Left lung (tissue), 4 donors: ENCODE measurements at regions not wholly inside any gene's neighbourhood (a gene's known extent, or its start where the extent isn't known, plus 50 kb on each side); places are given as distances from the start of the nearest gene placed in this dataset.

Source experiments
- ATAC-seq: fragments of 200-7000 bp; cut with Tn5 transposase; one replicate; pipeline ENCODE4 v1.9.1; 2020; ENCODE audit warnings: moderate library complexity
- DNase-seq, 4 donors: peaks; one replicate each; pipeline ENCODE4 v3.0.0-alpha.2; 2013 to 2020
- H3K27ac ChIP-seq, 2 donors: fragments of 200-600 bp; sonication (generic) in 1 of 2; one replicate each; pipeline versions ENCODE4 v1.5.0 to v1.8.0; 2020 to 2021
- H3K27me3 ChIP-seq, 2 donors: fragments of 200-600 bp; sonication (generic) in 1 of 2; one replicate each; pipeline versions ENCODE4 v1.5.0 to v1.8.0; 2020 to 2021
- H3K36me3 ChIP-seq, 2 donors: fragments of 200-600 bp; sonication (generic) in 1 of 2; one replicate each; pipeline versions ENCODE4 v1.5.0 to v1.8.0; 2020 to 2021
- H3K4me1 ChIP-seq, 2 donors: fragments of 200-600 bp; one replicate each; pipeline ENCODE4 v1.8.0; 2021
- H3K4me3 ChIP-seq, 2 donors: fragments of 200-600 bp; sonication (generic) in 1 of 2; one replicate each; pipeline versions ENCODE4 v1.5.0 to v1.8.0; 2020 to 2021; ENCODE audit warnings: mild to moderate bottlenecking in 1 of 2
- H3K9me3 ChIP-seq, 2 donors: fragments of 200-600 bp; sonication (generic) in 1 of 2; one replicate each; pipeline versions ENCODE4 v1.5.0 to v1.8.0; 2020 to 2021
- intact Hi-C, 2 donors: fragments of 100-400 bp; cut with DNase I; formaldehyde crosslinking; loops; one replicate each; pipeline versions ENCODE4 v1.11.2 to v1.14.2; 2022
- TF ChIP-seq, protein P1 (sequence below), 2 donors: fragments of 200-600 bp; sonication (generic) in 1 of 2; IDR thresholded peaks; one replicate each; pipeline versions ENCODE4 v1.5.0 to v1.8.0; 2021; ENCODE audit warnings: antibody characterized with exemption in 2 of 2
- donor health status: DM: no; HTN: yes; CAD: no.
- donor health status: DM: no; HTN: no; CAD: no.

DNA sequence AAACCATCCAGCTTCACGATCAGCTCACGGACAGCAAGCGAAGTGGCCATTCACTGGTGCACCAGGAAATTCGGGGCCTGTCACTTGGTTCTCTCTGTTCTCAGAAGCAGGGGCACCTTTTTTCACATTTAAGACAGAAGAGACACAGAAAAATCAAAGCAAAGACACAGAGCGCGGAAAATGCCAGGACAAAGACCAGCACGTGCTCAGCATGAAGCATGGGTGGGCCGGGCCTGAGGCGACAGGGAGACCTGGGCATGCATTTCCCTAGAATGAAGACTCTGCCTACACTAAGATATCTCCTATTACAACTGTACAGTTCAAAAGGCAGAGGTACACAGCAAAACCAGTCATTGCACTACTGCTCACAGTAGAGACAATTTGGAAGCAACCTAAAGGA is 117.4 kb upstream of the ID2 start:
- TF ChIP-seq, protein P1, sequence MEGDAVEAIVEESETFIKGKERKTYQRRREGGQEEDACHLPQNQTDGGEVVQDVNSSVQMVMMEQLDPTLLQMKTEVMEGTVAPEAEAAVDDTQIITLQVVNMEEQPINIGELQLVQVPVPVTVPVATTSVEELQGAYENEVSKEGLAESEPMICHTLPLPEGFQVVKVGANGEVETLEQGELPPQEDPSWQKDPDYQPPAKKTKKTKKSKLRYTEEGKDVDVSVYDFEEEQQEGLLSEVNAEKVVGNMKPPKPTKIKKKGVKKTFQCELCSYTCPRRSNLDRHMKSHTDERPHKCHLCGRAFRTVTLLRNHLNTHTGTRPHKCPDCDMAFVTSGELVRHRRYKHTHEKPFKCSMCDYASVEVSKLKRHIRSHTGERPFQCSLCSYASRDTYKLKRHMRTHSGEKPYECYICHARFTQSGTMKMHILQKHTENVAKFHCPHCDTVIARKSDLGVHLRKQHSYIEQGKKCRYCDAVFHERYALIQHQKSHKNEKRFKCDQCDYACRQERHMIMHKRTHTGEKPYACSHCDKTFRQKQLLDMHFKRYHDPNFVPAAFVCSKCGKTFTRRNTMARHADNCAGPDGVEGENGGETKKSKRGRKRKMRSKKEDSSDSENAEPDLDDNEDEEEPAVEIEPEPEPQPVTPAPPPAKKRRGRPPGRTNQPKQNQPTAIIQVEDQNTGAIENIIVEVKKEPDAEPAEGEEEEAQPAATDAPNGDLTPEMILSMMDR (IDR thresholded peaks at IDR 0.05) = no peak
- Histone ChIP-seq H3K4me1 (no peaks in the 10 kb centered on the region), H3K4me3 (no peak overlapping the region), H3K27ac (no peak overlapping the region), H3K9me3 (peaks cover 0 to 14% of the 10 kb centered on the region in 2 donors), H3K36me3 (no peaks in the 10 kb centered on the region), H3K27me3 (no peaks in the 10 kb centered on the region)
- ATAC-seq (no peak), DNase-seq (peak in 1 of 4 donors; percentile 52)
- intact Hi-C loops = no loop called here

DNA sequence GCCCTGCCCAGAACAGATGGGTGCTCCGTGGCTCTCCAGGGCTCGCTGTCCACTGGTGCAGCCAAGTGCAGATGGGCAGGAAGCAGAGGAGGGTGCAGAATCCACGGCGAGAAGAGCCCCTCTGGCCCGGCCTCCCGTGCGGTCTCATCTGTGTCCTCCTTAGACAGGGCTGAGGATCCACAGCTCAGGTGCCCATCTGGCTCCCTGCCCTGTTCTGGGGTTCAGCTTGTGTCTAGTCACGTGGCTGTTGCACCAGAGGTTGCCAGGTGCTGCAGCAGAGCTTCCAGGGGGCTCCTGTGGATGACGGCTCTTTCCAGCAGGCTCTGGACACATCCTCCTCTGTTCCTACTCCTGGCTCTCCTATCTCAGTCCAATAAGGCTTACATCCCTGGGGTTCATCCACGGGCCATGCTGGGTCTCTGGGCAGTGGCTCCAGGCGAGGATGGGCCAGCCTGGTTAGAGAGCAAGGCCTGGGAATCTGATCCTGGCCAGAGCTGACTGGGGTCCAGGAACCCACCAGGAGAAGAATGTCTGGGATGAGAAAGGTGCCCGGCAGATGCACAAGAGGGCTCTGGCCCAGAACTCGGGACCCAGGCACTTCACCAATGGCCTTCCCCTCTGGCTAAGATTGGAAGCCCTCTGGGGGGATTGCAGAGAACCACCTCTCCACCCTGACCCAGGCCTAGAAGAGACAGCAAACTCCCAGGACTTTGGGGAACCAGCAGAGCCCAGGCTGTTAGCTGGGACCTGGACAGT is 116.3 kb upstream of the ID2 start:
- Histone ChIP-seq H3K36me3 (no peaks in the 10 kb centered on the region), H3K9me3 (peaks cover 0 to 8% of the 10 kb centered on the region in 2 donors), H3K4me1 (no peaks in the 10 kb centered on the region), H3K4me3 (no peak overlapping the region), H3K27me3 (no peaks in the 10 kb centered on the region), H3K27ac (no peak overlapping the region)
- TF ChIP-seq, protein P1 (IDR thresholded peaks at IDR 0.05) = no peak
- DNase-seq (no peak), ATAC-seq (no peak)
- intact Hi-C loops = no loop called here

DNA sequence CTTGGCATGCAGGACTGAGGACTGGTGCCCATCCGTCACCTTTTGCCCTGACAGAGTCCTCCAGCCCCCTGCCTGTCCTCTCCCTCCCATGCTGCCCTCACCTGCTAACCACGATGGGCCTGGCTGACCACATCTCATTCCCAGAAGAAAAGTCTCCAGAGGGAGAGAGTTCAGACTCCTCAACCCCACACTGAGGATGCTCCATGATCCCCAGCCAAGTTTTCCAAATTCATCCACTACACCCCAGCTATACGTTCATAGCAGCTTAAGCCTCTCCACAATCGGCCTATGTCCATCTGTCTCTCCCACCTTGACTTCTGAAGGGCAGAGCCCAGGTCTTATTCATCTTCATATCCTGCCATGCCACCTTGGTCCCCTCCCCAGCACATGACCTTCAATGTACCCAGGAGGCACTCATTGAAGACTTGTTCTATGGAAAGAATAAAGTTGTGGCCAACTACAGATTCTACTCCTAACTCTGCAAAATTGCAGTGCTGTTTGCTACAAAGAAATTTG is 115.6 kb upstream of the ID2 start:
- no peak overlapping the region for H3K4me3 ChIP-seq
- no peak for ATAC-seq
- H3K27me3 ChIP-seq = no peaks in the 10 kb centered on the region
- no peaks in the 10 kb centered on the region for H3K4me1 ChIP-seq
- peaks cover 0 to 4% of the 10 kb centered on the region in 2 donors for H3K9me3 ChIP-seq
- intact Hi-C loops = no loop called here
- H3K27ac ChIP-seq = no peak overlapping the region
- DNase-seq = no peak
- no peaks in the 10 kb centered on the region for H3K36me3 ChIP-seq
- TF ChIP-seq, protein P1 (IDR thresholded peaks at IDR 0.05) = no peak

DNA sequence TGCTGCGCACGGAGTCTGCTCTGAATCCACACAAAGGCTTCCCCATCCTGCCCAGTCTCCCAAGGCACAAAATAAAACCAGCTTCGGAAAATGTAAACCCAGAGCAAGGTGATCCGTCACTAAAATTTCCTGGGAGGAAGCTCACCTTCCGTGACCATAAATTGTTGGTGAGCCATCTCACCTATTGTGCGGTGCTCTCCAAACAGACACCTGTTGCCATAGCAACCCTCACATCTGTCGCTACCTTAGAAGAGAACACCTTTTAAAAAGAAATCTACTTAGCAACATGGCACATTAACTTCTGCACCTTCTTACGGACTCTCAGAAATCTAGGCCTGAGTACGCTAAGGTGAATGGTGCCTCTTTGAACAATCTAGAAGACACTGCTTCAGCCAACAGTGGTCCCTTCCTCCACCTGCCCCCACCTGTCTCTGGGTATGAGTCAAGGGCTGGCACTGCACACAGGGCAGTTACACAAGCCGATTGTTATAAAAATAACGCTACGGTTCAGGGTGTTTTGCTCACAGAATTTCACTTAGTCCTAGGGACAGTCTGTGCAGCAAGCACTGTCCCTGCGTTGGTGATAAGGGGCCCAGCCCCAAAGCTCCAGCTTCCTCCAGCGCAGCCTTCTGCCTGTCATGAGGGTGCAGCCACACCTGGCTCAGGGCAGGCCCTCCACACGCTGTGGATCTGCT is 114.9 kb upstream of the ID2 start:
- intact Hi-C loops = no loop called here
- no peaks in the 10 kb centered on the region for H3K36me3 ChIP-seq
- H3K4me3 ChIP-seq = no peak overlapping the region
- DNase-seq (no peak), ATAC-seq (no peak)
- TF ChIP-seq, protein P1 (IDR thresholded peaks at IDR 0.05) = no peak
- peaks cover 0 to 2% of the 10 kb centered on the region in 2 donors for H3K9me3 ChIP-seq
- no peaks in the 10 kb centered on the region for H3K27me3 ChIP-seq
- no peaks in the 10 kb centered on the region for H3K4me1 ChIP-seq
- H3K27ac ChIP-seq = no peak overlapping the region
